Activated CD8-positive, alpha-beta memory T cell treated with anti-CD3 and anti-CD28 coated beads, Interleukin-2, amount 50 U/mL, for 1 hour (primary cell): ENCODE measurements at regions not wholly inside any gene's neighbourhood (a gene's known extent, or its start where the extent isn't known, plus 50 kb on each side); places are given as distances from the start of the nearest gene placed in this dataset.

ENCODE experiments used
- DNase-seq: peaks from one replicate; pipeline ENCODE4 v3.0.0-alpha.2; 2020; ENCODE audit errors: extremely low read depth

DNA sequence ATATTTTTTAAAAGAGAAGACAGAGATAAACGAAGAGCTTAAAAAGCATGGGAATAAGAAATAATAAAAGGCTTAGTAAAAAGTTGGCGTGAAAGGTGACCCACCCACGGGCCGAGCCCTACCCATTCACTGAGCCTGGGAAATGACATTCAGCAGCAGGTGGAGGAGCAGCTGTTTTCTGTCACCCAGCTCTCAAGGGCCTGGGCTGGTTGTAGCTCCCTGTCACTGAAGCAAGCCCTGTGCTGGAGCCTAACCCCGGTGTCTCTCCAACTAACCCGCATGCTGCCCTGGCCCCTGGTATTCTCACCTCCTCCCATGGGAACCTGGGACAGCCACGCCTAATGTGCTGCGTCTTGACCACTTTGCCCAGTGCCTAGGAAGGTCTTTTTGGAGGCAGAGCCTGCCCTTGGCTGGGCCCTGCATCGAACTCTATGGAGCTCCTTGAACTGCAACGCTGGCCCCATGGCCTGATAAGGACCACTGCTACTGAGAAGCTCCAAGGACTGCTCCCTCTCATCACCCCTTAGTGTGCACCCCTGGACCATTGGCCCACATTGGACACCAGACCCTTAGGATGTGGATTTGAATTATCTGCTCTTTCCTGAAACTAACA lies 68.8 kb upstream of the IYD start:
- no peak for DNase-seq

- DNase-seq = no peak
These were observed 66.8 kb upstream of the IYD start for GRCh38 chr6:150301846-150302519.

- DNase-seq = no peak
These were observed 66.2 kb upstream of the IYD start for GRCh38 chr6:150302520-150303176.

DNA sequence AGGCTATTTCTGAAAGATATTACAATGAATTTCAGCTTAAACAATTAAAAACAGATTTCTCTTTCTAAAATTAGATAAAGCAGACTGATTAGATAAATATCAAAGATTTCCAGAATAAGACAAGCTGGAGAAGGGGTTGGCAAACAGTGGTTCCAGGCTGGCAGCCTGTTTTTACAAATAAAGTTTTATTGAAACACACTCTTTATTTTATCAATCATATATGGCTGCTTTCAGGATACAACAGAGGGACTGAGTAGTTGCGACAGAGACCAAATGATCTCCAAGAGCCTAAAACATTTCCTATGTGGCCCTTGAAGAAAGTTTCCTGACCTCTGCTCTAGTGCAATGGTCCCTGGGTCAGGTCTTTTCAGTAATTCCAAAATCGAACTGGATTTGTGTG lies 65.6 kb upstream of the IYD start:
- DNase-seq = no peak

DNA sequence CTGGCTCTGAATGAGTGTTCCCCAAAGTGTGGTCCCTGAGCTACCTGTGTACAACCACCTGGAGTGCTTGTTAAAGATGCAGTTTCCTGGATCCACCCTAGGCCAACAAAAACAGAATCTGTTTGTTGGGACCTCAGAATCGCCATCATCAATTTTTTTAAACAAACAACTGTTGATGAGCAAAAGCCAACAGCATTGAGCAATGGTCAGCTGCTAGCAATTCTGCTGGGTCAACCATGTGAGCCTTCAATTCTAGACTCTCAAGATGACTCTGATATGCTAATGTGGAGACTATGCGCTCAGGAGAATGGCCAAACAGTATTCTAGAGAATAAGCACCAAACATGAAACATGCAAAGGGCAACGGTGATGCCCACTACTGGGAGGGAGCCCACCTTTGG lies 64.4 kb upstream of the IYD start:
- no peak for DNase-seq

GRCh38 chr6:150306290-150306689 lies 62.5 kb upstream of the IYD start:
- DNase-seq = no peak

GRCh38 chr6:150307520-150307919 lies 61.3 kb upstream of the IYD start:
- DNase-seq = no peak

DNA sequence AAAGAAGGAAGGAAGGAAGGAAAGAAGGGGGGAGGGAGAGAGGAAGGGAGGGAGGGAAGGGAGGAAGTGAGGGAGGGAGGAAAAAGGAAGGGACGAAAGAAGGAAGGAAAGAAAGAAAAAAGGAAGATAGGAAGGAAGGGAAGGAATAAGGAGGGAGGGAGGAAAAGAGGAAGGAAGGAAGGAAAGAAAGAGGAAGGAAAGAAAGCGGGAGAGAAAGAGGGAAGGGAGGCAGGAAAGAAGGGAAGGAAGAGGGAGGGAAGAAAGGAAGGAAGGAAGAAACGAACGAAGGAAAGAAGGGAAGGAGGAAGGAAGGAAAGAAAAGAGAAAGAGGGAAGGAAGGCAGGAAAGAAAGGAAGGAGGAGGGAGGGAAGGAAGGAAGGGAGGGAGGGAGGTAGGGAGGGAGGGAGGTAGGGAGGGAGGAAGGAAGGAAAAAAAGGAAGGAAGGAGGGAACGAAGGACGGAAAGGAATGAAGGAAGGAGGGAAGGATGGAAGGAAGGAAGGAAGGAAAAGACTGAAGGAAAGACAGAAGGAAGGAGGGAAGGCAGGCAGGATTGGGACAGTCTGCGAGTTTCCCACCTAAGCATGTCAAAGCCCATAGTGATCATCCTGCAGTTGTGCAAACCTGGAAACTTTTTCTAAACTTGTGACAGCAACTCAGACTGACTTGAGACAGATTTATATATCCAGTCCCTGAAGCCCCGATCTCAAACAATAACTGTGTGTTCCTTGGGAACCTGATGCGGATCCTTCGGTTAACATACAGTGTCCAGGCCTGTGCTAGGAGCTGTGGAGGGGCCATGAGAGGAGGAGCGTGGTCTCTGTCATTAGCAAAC lies 59.8 kb upstream of the IYD start:
- no peak for DNase-seq

DNA sequence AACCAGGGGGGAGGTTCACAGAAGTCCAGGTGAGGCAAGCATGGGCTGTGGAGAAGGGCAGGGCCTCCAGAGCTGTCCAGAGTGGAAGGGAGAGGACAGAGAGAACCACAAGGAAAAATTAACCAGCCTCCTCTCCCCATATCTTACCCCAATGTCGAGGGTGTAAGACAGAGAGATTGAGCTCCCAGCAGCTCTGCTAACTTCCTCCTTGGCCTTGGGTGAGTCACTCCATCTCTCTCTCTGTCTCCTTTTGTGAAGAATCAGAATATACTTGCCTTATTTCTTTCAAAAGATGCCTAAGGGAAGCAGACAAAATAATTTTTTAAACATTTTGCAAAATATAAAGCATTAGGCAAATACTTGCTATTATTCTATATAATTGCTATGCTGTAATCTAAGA lies 58.3 kb upstream of the IYD start:
- no peak for DNase-seq

GRCh38 chr6:150311149-150311944 lies 57.5 kb upstream of the IYD start:
- peak; percentile 13 for DNase-seq

DNA sequence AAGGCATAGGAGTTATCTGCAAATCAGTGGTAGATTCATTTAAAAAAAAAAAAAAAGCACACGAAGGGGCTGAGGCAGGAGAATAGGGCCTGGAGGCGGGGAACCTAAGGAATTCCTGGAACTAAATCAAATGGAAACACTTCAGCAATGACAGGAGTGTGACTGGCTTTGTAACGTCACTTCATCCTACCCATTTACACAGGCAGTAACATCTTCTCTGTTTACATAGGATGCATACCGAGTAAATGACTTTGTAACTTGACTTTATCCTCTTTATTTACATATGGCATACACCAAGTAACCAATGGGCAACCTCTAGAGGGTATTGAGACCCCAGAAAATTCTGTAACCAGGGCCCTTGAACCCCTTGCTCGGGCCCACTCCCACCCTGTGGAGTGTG lies 56.4 kb upstream of the IYD start:
- no peak for DNase-seq

DNA sequence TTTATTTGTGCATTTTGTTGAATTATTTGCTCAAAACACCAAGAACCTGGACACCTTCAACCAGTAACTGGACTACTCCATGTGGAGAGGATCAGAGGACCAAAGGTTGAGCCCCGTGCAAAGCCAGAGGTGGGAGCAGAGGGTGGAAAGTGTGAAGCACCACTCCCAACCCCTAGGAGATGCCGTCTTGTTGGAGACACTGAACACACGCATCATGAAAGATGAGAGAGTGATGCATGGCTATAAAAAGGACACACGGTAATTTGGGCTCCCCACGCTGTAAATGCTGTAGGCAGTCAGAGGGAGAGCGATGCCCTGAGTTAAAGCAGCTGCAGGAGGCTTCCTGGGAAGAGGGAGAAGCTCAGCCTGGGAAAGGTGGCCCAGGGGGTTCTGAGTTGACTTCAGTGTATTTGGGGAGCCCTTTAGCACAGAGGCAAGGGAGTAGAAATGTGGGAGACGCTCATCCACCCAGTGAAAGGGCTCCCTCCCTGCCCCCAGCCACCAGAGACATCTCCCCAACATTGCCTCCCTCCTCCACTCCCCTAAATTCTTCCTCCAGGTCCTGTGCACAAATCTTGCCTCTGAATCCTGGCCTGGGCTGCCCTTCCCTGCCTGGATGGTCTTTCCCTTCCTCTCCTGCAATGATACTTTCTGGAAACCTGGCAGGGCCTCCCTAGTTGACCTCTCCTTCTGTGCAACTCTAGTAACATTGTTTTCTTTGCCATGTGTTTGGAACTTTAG lies 55.8 kb upstream of the IYD start:
- no peak for DNase-seq

GRCh38 chr6:150313781-150314180 lies 55.0 kb upstream of the IYD start:
- no peak for DNase-seq

GRCh38 chr6:150314230-150315188 lies 54.3 kb upstream of the IYD start:
- no peak for DNase-seq

DNA sequence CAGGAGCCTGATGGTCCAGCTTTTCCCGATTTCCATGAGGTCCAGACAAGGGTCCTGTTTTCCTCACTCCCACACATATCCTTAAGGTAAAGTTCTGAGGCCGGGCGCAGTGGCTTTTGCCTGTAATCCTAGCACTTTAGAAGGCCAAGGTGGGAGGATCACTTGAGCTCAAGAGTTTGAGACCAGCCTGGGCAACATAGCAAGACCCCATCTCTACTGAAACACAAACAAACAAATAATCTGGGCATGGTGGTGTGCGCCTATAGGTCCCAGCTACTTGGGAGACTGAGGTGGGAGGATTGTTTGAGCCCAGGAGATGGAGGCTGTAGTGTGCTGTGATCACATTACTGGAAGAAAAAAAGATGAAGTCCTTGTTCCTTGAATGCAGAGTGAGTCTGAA lies 53.2 kb upstream of the IYD start:
- no peak for DNase-seq

DNA sequence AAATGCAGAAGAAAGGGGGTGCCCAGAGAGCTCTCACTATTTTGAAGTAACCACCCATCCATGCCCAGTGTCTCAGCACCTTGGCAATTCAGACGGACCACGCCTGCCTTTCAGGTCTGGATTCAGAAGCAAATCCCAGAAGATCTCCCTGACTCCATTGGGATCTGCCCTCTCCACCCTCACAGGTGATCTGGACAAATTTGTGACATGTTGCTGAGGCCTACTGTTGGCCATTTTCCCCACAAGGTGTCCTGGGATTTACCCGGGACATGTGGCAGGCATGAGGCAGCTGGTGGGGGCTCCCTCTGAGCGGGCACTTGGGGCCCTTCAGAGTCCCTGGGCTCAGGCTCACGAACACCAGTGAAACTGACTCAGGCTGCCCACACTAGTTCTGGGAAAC lies 51.9 kb upstream of the IYD start:
- no peak for DNase-seq
